Nephron progenitor cell (in vitro differentiated cells): ENCODE measurements at regions not wholly inside any gene's neighbourhood (a gene's known extent, or its start where the extent isn't known, plus 50 kb on each side); places are given as distances from the start of the nearest gene placed in this dataset.

Source experiments
- DNase-seq: peaks from one replicate; pipeline ENCODE4 v3.0.0; 2021
- H3K27ac Mint-ChIP-seq: 2 replicates; pipeline ENCODE4 v1.8.0; 2021; ENCODE audit warnings: mild to moderate bottlenecking, moderate library complexity, mixed read lengths
- H3K27me3 Mint-ChIP-seq: 2 replicates; pipeline ENCODE4 v1.8.0; 2021; ENCODE audit warnings: mild to moderate bottlenecking, low read depth, mixed read lengths; ENCODE audit not compliant: poor library complexity
- H3K36me3 Mint-ChIP-seq: 2 replicates; pipeline ENCODE4 v1.8.0; 2021; ENCODE audit warnings: low read depth, mixed read lengths
- H3K4me1 Mint-ChIP-seq: 2 replicates; pipeline ENCODE4 v1.8.0; 2021; ENCODE audit warnings: mixed read lengths
- H3K4me3 Mint-ChIP-seq: 2 replicates; pipeline ENCODE4 v1.8.0; 2021; ENCODE audit warnings: mild to moderate bottlenecking, moderate library complexity, mixed read lengths
- H3K9me3 Mint-ChIP-seq: 2 replicates; pipeline ENCODE4 v1.8.0; 2021; ENCODE audit warnings: mild to moderate bottlenecking, moderate library complexity, mixed read lengths
- TF ChIP-seq, protein P1 (sequence below): fragments of 200-600 bp; sonication (generic); IDR thresholded peaks from 2 replicates; pipeline ENCODE4 v1.5.0; 2021; ENCODE audit warnings: antibody characterized with exemption

DNA sequence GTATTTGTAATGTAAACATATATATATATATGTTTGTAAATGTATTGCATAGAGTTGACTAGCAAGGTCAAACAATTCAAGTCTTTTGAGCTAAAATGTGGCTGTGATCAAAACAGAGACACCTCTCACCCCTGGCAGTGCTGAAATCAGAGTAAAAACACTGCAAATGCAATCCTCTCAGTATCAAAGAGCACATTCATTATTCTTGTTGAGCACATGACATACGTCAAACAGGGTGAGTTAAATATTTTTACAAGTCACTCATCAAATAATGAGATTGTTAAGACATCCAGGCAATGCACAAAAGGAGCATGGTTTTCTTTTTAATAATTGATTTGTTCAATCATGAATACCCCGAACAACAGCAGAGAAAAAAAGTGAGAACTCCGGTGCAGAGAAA lies 114.1 kb upstream of the KCNIP4 start:
- no peak overlapping the region for H3K4me3 Mint-ChIP-seq
- peaks cover 3% of the 10 kb centered on the region for H3K9me3 Mint-ChIP-seq
- H3K27me3 Mint-ChIP-seq = peaks cover 15% of the 10 kb centered on the region

DNA sequence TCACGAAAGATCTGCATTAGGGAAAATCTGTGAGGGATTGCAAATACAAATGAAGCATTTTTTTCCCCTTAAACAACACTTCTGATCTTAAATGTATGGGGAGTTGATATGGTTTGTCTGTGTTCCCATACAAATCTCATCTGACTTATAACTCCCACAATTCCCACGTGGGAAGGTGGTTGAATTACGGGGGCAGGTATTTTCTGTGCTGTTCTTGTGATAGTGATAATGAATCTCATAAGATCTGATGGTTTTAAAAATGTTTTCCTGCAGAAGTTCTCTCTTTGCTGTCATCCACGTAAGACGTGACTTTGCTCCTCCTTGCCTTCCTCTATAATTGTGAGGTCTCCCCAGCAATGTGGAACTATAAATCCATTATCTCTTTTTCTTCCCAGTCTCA lies 107.4 kb upstream of the KCNIP4 start:
- Mint-ChIP-seq H3K36me3 (no peaks in the 10 kb centered on the region), H3K4me1 (no peaks in the 10 kb centered on the region), H3K9me3 (peaks cover 3% of the 10 kb centered on the region), H3K4me3 (no peak overlapping the region), H3K27ac (no peak overlapping the region), H3K27me3 (peaks cover 12% of the 10 kb centered on the region)
- TF ChIP-seq, protein P1, sequence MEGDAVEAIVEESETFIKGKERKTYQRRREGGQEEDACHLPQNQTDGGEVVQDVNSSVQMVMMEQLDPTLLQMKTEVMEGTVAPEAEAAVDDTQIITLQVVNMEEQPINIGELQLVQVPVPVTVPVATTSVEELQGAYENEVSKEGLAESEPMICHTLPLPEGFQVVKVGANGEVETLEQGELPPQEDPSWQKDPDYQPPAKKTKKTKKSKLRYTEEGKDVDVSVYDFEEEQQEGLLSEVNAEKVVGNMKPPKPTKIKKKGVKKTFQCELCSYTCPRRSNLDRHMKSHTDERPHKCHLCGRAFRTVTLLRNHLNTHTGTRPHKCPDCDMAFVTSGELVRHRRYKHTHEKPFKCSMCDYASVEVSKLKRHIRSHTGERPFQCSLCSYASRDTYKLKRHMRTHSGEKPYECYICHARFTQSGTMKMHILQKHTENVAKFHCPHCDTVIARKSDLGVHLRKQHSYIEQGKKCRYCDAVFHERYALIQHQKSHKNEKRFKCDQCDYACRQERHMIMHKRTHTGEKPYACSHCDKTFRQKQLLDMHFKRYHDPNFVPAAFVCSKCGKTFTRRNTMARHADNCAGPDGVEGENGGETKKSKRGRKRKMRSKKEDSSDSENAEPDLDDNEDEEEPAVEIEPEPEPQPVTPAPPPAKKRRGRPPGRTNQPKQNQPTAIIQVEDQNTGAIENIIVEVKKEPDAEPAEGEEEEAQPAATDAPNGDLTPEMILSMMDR = no peak
- DNase-seq = no peak

More for the DNA sequence above, 114.1 kb upstream of the KCNIP4 start:
- H3K4me1 Mint-ChIP-seq = no peaks in the 10 kb centered on the region
- H3K27ac Mint-ChIP-seq = no peak overlapping the region
- no peak for DNase-seq
- no peaks in the 10 kb centered on the region for H3K36me3 Mint-ChIP-seq
- TF ChIP-seq, protein P1 = no peak

DNA sequence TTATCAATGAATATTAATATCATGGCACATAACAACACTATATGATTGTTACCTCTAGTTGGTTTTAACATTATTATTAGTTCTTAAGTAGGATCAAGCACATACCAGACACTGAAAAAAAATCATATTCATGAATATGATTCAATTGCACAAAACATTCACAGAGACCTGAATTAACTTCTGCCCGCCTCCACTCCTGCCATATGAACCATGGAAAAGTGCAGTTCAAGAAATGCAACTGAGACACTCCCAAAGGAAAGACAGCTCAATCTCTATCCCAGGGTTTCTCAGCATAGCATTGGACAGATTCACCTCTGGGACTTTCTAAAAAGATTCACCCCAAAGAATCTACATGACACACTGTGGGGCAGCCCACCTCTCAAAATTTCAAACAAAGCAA lies 103.5 kb upstream of the KCNIP4 start:
- H3K4me3 Mint-ChIP-seq = no peak overlapping the region
- no peaks in the 10 kb centered on the region for H3K27me3 Mint-ChIP-seq
- no peaks in the 10 kb centered on the region for H3K4me1 Mint-ChIP-seq
- TF ChIP-seq, protein P1 = no peak
- no peak overlapping the region for H3K27ac Mint-ChIP-seq
- H3K36me3 Mint-ChIP-seq = no peaks in the 10 kb centered on the region
- DNase-seq = no peak
- H3K9me3 Mint-ChIP-seq = peaks cover 6% of the 10 kb centered on the region

DNA sequence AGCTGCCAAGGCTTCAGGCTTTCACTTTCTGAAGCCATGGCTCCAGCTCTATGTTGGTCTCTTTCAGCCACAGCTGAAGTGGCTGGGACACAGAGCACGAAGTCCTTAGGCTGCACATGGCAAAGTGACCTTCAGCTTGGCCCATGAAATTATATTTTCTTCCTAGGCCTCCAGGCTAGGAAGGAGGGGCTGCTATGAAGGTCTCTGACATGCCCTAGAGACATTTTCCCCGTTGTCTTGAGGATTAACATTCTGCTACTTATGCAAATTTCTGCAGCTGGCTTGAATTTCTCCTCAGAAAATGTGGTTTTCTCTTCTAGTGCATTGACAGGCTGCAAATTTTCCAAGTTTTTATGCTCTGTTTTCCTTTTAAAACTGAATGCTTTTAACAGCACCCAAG lies 99.8 kb upstream of the KCNIP4 start:
- DNase-seq = no peak
- no peak overlapping the region for H3K27ac Mint-ChIP-seq
- peaks cover 6% of the 10 kb centered on the region for H3K9me3 Mint-ChIP-seq
- no peak overlapping the region for H3K4me3 Mint-ChIP-seq
- no peaks in the 10 kb centered on the region for H3K36me3 Mint-ChIP-seq
- H3K4me1 Mint-ChIP-seq = no peaks in the 10 kb centered on the region
- H3K27me3 Mint-ChIP-seq = no peaks in the 10 kb centered on the region
- TF ChIP-seq, protein P1 = no peak

DNA sequence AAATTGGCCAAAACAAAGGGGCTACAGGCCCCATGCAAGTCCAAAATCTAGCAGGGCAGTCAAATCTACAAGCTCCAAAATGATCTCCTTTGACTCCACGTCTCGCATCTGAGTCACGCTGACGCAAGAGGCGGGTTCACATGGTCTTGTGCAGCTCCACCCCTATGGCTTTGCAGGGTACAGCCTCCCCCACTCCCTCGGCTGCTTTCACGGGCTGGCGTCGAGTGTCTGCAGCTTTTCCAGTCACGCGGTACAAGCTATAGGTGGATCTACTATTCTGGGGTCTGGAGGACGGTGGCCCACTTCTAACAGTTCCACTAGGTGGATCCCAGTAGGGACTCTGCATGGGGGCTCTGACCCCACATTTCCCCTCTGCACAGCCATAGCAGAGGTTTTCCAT lies 99.2 kb upstream of the KCNIP4 start:
- Mint-ChIP-seq H3K36me3 (no peaks in the 10 kb centered on the region), H3K27ac (no peak overlapping the region), H3K9me3 (peaks cover 6% of the 10 kb centered on the region), H3K27me3 (no peaks in the 10 kb centered on the region), H3K4me3 (no peak overlapping the region), H3K4me1 (no peaks in the 10 kb centered on the region)
- no peak for DNase-seq
- TF ChIP-seq, protein P1 = no peak

DNA sequence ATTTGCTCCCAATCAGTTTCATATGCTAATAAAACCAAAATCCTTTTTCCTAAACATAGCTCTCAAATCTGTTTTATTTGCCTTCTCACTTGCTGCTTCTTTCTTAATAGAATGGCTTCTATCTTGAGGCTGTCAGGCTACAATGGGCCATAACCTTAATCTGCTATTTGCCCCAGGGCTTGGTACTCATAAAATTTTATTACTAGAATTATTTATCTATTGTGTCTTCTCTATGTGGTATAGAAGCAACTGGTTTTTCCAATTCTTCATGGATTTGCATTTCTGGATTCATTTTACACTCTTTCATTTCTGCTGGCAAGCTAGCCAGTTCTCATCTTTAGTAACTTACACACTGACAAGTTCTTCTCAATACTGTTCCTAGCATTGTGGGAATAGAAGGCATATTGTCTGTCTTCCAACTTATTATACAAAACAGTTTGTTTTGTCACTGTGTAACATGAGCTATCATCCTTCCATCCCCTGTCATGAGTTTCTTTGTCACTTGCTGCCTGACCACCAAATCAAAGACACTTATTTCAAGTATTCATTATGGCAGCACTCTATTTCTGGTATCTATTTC lies 96.6 kb upstream of the KCNIP4 start:
- peaks cover 7% of the 10 kb centered on the region for H3K27me3 Mint-ChIP-seq
- no peak overlapping the region for H3K4me3 Mint-ChIP-seq
- TF ChIP-seq, protein P1 = no peak
- DNase-seq = no peak
- H3K36me3 Mint-ChIP-seq = no peaks in the 10 kb centered on the region
- peaks cover 16% of the 10 kb centered on the region for H3K9me3 Mint-ChIP-seq
- H3K4me1 Mint-ChIP-seq = no peaks in the 10 kb centered on the region
- H3K27ac Mint-ChIP-seq = no peak overlapping the region
